OCI-LY3 (cell line): ENCODE measurements at regions not wholly inside any gene's neighbourhood (a gene's known extent, or its start where the extent isn't known, plus 50 kb on each side); places are given as distances from the start of the nearest gene placed in this dataset.

ENCODE experiments used
- H2AFZ ChIP-seq: fragments of 200-600, 300-600 bp; shearing (Covaris generic); 2 replicates; pipeline ENCODE4 v1.6.0; 2014; ENCODE audit warnings: antibody characterized with exemption, low read depth, low read length
- H3K27ac ChIP-seq: fragments of 200-600, 300-600 bp; sonication (generic); 2 replicates; pipeline ENCODE4 v1.5.1; 2014; ENCODE audit warnings: mild to moderate bottlenecking, low read length, moderate library complexity, mixed read lengths
- H3K27me3 ChIP-seq: fragments of 200-600, 300-600 bp; sonication (generic); 2 replicates; pipeline ENCODE4 v1.6.1; 2014; ENCODE audit warnings: low read depth, low read length, mixed read lengths
- H3K36me3 ChIP-seq: fragments of 200-600, 300-600 bp; sonication (generic); replicated peaks from 2 replicates; pipeline ENCODE3; 2014; ENCODE audit warnings: low read depth, low read length, mixed read lengths
- H3K4me1 ChIP-seq: fragments of 300-600, 200-600 bp; sonication (generic); 2 replicates; pipeline ENCODE4 v1.6.1; 2014; ENCODE audit warnings: low read length, mixed read lengths
- H3K4me2 ChIP-seq: fragments of 200-600, 300-600 bp; sonication (generic); 2 replicates; pipeline ENCODE4 v1.6.1; 2014; ENCODE audit warnings: low read length, mixed read lengths
- H3K4me3 ChIP-seq: fragments of 300-600, 200-600 bp; sonication (generic); 2 replicates; pipeline ENCODE4 v1.5.1; 2014; ENCODE audit warnings: antibody characterized with exemption, mild to moderate bottlenecking, low read length, moderate library complexity
- H3K79me2 ChIP-seq: fragments of 300-600, 200-600 bp; shearing (Covaris generic); 2 replicates; pipeline ENCODE4 v1.6.1; 2014; ENCODE audit warnings: mild to moderate bottlenecking, low read length, mixed read lengths
- H3K9ac ChIP-seq: fragments of 300-600, 200-600 bp; shearing (Covaris generic); 2 replicates; pipeline ENCODE4 v1.6.0; 2014; ENCODE audit warnings: mild to moderate bottlenecking, low read length, moderate library complexity
- H3K9me3 ChIP-seq: fragments of 200-600, 300-600 bp; shearing (Covaris generic); 2 replicates; pipeline ENCODE4 v1.6.1; 2014; ENCODE audit warnings: low read length, mixed read lengths; ENCODE audit not compliant: insufficient read depth
- H4K20me1 ChIP-seq: fragments of 200-600, 300-600 bp; sonication (generic); 2 replicates; pipeline ENCODE4 v1.6.1; 2016; ENCODE audit warnings: low read length, mixed read lengths; ENCODE audit not compliant: insufficient read depth
- CTCF ChIP-seq: fragments of 200-600, 300-600 bp; sonication (generic); IDR thresholded peaks from 2 replicates; pipeline ENCODE4 v1.5.1; 2014; ENCODE audit warnings: antibody characterized with exemption, low read length, low read depth
- EZH2phosphoT487 ChIP-seq: fragments of 200-600 bp; shearing (Covaris generic); IDR thresholded peaks from 2 replicates; pipeline ENCODE4 v1.6.1; 2018; ENCODE audit warnings: antibody characterized with exemption, mixed run types, low read depth

- no peak overlapping the region for H3K4me3 ChIP-seq
- no peak overlapping the region for H3K9ac ChIP-seq
- peaks cover 26% of the 10 kb centered on the region for H3K4me1 ChIP-seq
- H4K20me1 ChIP-seq = no peaks in the 10 kb centered on the region
- no peak for TF ChIP-seq EZH2phosphoT487
- no peak for TF ChIP-seq CTCF
- H2AFZ ChIP-seq = no peak overlapping the region
- no peak overlapping the region for H3K4me2 ChIP-seq
- no peak overlapping the region for H3K27ac ChIP-seq
- H3K79me2 ChIP-seq = no peaks in the 10 kb centered on the region
- H3K36me3 ChIP-seq = no peaks in the 10 kb centered on the region
- no peaks in the 10 kb centered on the region for H3K27me3 ChIP-seq
- H3K9me3 ChIP-seq = no peaks in the 10 kb centered on the region
Measured at GRCh38 chr10:110378533-110379108, 73.9 kb upstream of the SMNDC1 start.

- Histone ChIP-seq H3K4me3 (peak overlapping the region; percentile 2; the same call in 1 of the 2 replicates), H3K9ac (no peak overlapping the region), H3K27me3 (no peaks in the 10 kb centered on the region), H3K36me3 (no peaks in the 10 kb centered on the region), H3K27ac (peak overlapping the region; percentile 42; the same call in 1 of the 2 replicates), H4K20me1 (no peaks in the 10 kb centered on the region), H3K79me2 (no peaks in the 10 kb centered on the region), H3K4me1 (peaks cover 26% of the 10 kb centered on the region), H3K4me2 (peak overlapping the region; percentile 55), H2AFZ (no peak overlapping the region), H3K9me3 (no peaks in the 10 kb centered on the region)
- TF ChIP-seq CTCF (no peak), EZH2phosphoT487 (no peak)
Measured at GRCh38 chr10:110379831-110380230, 75.1 kb upstream of the SMNDC1 start.

- TF ChIP-seq EZH2phosphoT487 (no peak), CTCF (no peak)
- no peaks in the 10 kb centered on the region for H3K9me3 ChIP-seq
- peaks cover 26% of the 10 kb centered on the region for H3K4me1 ChIP-seq
- H2AFZ ChIP-seq = no peak overlapping the region
- no peak overlapping the region for H3K9ac ChIP-seq
- H4K20me1 ChIP-seq = no peaks in the 10 kb centered on the region
- peak overlapping the region; percentile 55 for H3K4me2 ChIP-seq
- no peaks in the 10 kb centered on the region for H3K79me2 ChIP-seq
- peak overlapping the region; percentile 42; the same call in 1 of the 2 replicates for H3K27ac ChIP-seq
- H3K36me3 ChIP-seq = no peaks in the 10 kb centered on the region
- peak overlapping the region; percentile 2; the same call in 1 of the 2 replicates for H3K4me3 ChIP-seq
- H3K27me3 ChIP-seq = no peaks in the 10 kb centered on the region
Measured at GRCh38 chr10:110380293-110380692, 75.6 kb upstream of the SMNDC1 start.

- Histone ChIP-seq H2AFZ (no peak overlapping the region), H3K79me2 (no peaks in the 10 kb centered on the region), H3K9me3 (no peaks in the 10 kb centered on the region), H3K4me3 (no peak overlapping the region), H3K9ac (no peak overlapping the region), H3K4me1 (peaks cover 28% of the 10 kb centered on the region), H4K20me1 (no peaks in the 10 kb centered on the region), H3K27me3 (no peaks in the 10 kb centered on the region), H3K4me2 (no peak overlapping the region), H3K36me3 (no peaks in the 10 kb centered on the region), H3K27ac (no peak overlapping the region)
- TF ChIP-seq CTCF = no peak
Measured at GRCh38 chr10:110382695-110383094, 78.0 kb upstream of the SMNDC1 start.
